Kasumi-1 (cell line): ENCODE measurements at regions not wholly inside any gene's neighbourhood (a gene's known extent, or its start where the extent isn't known, plus 50 kb on each side); places are given as distances from the start of the nearest gene placed in this dataset.

Source experiments
- DNase-seq, 2 experiments: peaks; one replicate each; lab custom pipeline; 2025; lab: John Stamatoyannopoulos, UW

DNA sequence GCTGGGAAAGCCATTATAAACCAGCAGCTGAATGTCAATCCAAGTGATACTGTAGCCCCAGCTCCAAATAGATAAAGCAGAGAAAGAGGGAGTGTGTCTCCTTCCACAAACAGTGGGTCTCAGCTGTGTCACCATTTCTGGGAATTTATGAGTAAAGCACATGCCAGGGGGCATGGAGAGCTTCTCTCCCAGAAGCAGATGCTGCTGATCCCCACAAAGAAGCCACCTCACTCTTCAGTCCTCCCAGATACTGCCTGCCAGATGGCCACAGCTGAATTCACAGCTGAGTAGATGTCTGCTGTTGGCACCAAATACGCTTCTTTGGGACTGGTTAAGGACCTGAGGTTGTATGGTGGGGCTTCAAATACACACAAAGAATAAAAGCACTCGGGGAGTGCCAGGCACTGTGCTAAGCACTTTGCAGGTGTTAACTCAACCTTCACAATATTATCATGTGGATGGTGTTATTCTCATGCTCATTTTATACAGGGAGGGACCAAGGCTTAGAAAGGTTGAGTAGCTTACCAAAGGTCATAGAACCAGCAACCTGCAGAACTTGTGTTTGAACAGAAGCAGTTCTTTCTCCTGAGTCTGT is 298.3 kb downstream of the CDH11 start:
- no peak for DNase-seq

- no peak for DNase-seq
Measured at GRCh38 chr16:64809876-64810629, 311.8 kb downstream of the CDH11 start.

DNA sequence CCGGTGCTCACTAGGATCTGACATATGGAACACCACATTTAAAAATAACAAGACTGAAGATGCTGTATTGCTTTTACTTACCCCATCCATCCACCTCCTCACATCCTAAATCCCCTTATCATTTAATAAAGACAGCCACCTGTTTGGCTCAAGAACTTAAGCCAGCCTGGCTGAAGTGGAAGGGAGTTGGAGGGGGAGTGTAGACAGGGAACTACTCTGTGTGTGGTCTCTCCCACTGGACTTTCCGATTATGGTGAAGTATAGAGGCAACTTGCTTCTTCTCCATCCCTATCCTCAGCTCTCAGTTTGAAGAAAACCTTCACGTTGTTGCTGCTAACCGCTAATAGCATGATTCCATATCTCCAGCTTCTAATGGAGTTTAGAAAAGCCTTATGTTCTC is 313.4 kb downstream of the CDH11 start:
- DNase-seq, result no peak

GRCh38 chr16:64791756-64792155 is 330.1 kb downstream of the CDH11 start:
- no peak for DNase-seq

DNA sequence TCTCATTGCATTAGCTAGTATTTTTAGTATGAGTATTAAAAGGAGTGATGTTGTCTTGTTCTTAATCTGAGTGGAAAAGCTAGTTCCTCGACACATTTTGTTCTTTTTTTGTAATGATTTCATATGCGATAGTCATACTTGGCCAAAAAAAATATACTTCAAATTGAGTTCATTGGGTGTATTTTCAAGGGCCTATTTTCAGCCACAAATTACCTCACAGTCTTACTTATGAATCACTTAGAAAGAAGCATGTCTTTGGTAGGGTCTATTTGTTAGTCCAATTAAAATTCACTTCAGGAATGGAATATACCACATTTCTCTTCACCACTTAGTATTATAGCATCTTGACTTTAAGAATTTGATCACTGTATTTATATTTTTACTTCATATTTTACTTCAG is 337.2 kb downstream of the CDH11 start:
- DNase-seq, result no peak

DNA sequence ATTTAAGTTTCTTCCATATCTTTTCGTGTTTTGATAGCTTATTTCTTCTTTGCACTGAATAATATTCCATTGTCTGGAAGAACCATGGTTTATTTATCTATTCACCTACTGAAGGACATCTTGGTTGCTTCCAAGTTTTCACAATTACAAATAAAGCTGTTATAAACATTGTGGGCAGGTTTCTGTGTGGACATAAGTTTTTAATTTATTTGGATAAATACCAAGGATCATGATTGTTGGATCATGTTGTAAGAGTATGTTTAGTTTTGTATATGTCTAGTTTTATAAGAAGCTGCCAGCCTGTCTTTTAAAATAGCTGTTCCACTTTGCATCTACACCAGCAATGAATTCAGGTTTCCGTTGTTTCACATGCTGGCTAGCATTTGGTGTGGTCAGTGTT is 339.4 kb downstream of the CDH11 start:
- DNase-seq, result no peak

DNA sequence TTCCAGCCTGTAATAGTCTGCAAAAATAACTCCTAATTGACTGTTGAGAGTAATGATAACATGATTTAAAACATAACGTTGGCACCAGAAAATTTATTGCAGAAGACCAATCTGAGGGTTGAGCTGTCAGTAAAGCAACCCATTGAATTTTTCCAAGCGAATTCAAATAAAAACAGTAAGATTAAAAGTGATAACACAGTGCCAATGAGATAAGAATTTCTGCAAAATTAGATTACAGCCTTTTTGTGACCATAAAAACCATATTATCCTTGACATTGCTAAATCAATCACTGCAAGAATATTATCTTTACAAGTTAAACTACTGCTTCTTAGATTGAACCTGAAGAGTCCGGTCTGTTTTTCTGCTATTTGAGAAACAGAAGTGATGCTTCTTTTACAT is 341.4 kb downstream of the CDH11 start:
- DNase-seq, result no peak

DNA sequence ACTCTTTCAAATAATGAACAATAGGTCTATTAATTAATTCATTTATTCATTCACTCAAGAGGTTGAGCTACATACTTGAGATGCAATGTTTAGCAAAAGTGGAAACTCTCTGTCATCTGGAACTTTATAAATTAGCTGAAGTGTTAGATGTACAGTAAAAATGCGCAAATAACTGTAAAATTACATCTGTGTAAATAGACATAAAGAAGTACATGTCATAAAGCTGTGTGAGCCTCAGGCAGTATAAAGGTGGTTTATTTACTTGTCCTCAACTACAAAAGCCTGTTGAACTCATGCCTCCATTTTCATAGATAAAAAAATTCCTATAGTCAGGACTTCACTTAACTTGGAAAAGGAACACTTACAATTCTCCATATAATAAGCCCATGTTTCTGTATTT is 343.1 kb downstream of the CDH11 start:
- no peak for DNase-seq

GRCh38 chr16:64773638-64774037 is 348.2 kb downstream of the CDH11 start:
- DNase-seq, result no peak

GRCh38 chr16:64773184-64773583 is 348.7 kb downstream of the CDH11 start:
- DNase-seq, result no peak

GRCh38 chr16:64771273-64771672 is 350.6 kb downstream of the CDH11 start:
- no peak for DNase-seq

- no peak for DNase-seq
Measured at GRCh38 chr16:64762211-64762610, 359.7 kb downstream of the CDH11 start.

DNA sequence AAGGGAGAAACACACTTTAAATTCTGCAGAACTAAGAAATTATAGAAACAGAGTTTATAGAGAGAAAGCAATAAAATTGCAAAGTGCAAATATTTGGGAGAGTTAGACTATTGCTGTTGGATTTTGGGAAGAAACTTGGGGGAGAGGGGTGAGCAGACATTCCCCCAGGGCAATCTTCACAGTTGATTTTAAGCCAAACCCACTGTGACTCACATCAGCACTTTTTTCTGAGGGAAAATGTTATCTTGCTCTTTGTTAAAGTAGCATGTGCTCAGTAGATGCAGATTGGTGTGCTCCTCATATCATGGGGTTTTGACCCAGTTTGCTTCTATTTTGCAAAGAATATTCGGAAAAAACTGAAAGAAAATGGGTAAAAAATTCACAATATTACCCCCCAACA is 367.6 kb downstream of the CDH11 start:
- DNase-seq, result no peak

DNA sequence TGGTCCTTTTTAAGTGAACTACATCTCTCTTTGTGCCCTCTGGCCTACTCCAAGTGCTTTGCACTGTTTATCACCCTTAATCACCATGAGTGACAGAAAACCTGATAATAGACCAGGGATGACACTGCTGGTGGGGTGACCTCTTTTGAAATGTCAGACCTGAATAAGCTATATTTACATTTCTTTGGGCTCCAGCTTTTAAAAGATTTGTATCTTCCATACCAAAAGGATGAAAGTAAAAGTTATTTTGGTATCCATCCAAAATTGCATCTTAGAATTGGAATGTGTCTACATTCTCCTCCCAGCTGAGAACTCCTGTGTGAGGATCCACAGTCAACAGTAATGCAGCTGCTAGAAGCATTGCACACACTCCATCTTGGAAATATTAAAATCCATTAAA is 370.0 kb downstream of the CDH11 start:
- DNase-seq, result no peak

DNA sequence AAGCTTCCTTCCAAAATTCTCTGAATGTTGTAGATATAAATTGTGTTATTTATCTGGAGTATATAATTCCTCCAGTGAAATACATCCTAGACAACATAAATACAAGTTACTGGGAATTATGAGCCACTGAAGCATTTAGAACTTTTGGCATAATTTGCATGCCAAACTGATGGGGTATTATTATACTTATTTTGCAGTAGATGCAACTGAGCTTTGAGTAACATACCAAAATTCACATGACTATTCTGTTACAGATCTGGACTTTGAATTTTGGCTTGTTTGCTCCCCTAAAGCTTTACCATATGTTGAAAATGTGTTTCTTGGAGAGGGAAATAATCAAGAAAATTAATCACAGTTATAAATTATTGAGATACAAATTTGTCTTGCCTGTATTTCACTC is 372.5 kb downstream of the CDH11 start:
- no peak for DNase-seq

GRCh38 chr16:64745258-64745930 is 376.5 kb downstream of the CDH11 start:
- DNase-seq, result no peak

DNA sequence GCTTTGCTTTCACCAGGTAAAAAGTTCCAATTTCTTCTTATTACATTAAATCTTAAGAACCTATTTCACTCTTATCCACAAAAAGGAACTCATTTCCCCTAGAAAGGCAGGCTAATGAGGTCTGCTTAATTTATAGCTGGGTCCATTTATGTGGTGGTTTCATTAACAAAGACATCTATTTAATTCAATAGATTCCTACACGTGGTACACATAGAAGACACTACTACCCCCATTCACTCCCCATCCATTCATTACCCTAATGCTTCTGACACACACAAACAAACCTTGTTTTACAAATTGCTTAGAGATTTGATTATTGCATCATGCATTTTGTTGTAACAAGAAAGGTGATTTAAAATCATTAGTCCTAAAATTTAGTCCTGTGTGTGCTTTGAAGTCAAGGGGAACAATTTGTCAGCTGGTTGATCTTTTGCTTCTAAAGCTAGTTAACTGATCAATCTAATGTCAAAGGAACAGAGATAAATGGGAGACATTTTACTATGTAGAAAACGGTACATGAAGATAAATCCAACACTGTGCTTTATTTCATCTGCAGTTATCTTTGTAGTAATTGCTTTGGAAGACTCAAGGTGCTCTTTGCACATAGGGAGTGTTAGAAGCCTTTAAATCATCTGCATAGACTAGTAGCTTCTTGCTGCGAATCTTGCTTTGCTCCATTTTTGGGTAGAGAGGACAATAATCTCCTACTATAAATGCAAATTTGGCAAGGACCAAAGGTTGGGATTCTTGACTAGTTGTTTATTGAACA is 379.2 kb downstream of the CDH11 start:
- DNase-seq, result no peak

- DNase-seq, result no peak
Measured at GRCh38 chr16:64740261-64740660, 381.6 kb downstream of the CDH11 start.

GRCh38 chr16:64738321-64738960 is 383.4 kb downstream of the CDH11 start:
- DNase-seq, result no peak

GRCh38 chr16:64736857-64737256 is 385.0 kb downstream of the CDH11 start:
- DNase-seq, result no peak

GRCh38 chr16:64731891-64732290 is 390.0 kb downstream of the CDH11 start:
- no peak for DNase-seq

- no peak for DNase-seq
Measured at GRCh38 chr16:64730261-64730660, 391.6 kb downstream of the CDH11 start.
